ENCODE measurements at regions not wholly inside any gene's neighbourhood (a gene's known extent, or its start where the extent isn't known, plus 50 kb on each side); places are given as distances from the start of the nearest gene placed in this dataset.

- H3K9me2 ChIP-seq (replicated peaks; ENCODE audit: control insufficient read depth, low read length), result no peaks in the 10 kb centered on the region
- TF ChIP-seq, protein P1, sequence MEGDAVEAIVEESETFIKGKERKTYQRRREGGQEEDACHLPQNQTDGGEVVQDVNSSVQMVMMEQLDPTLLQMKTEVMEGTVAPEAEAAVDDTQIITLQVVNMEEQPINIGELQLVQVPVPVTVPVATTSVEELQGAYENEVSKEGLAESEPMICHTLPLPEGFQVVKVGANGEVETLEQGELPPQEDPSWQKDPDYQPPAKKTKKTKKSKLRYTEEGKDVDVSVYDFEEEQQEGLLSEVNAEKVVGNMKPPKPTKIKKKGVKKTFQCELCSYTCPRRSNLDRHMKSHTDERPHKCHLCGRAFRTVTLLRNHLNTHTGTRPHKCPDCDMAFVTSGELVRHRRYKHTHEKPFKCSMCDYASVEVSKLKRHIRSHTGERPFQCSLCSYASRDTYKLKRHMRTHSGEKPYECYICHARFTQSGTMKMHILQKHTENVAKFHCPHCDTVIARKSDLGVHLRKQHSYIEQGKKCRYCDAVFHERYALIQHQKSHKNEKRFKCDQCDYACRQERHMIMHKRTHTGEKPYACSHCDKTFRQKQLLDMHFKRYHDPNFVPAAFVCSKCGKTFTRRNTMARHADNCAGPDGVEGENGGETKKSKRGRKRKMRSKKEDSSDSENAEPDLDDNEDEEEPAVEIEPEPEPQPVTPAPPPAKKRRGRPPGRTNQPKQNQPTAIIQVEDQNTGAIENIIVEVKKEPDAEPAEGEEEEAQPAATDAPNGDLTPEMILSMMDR (IDR thresholded peaks at IDR 0.05; ENCODE audit: low read depth, low read length, poor library complexity, severe bottlenecking), result no peak
- no peak for TF ChIP-seq EZH2phosphoT487 (IDR thresholded peaks at IDR 0.05; ENCODE audit: borderline replicate concordance, low read length)
- no peaks in the 10 kb centered on the region for H4K20me1 ChIP-seq (ENCODE audit: control insufficient read depth, insufficient read depth, low read depth, low read length)
- no peak overlapping the region for H3K4me3 ChIP-seq (ENCODE audit: low read length)
- H3K9me3 ChIP-seq (ENCODE audit: control insufficient read depth, insufficient read depth, low read length), result no peaks in the 10 kb centered on the region
- no peak overlapping the region for H3K27ac ChIP-seq (ENCODE audit: low read depth, low read length)
- no peaks in the 10 kb centered on the region for H3K4me1 ChIP-seq (ENCODE audit: control insufficient read depth, low read length)
- H3K79me2 ChIP-seq (ENCODE audit: control insufficient read depth, low read length), result no peaks in the 10 kb centered on the region; the same call in 1 of the 2 replicates
- H3K4me2 ChIP-seq (ENCODE audit: low read length), result no peak overlapping the region
- no peaks in the 10 kb centered on the region for H3K36me3 ChIP-seq (ENCODE audit: control insufficient read depth, low read length)
- no peaks in the 10 kb centered on the region for H3F3A ChIP-seq (ENCODE audit: control insufficient read depth, insufficient read depth)
- peaks cover 8% of the 10 kb centered on the region; the same call in 1 of the 2 replicates for H3K27me3 ChIP-seq (ENCODE audit: control insufficient read depth, low read length)
Measured at GRCh38 chr21:41677671-41678015, 89.2 kb downstream of the RIPK4 start.

- H3K4me2 ChIP-seq (ENCODE audit: low read length), result no peak overlapping the region
- H4K20me1 ChIP-seq (ENCODE audit: control insufficient read depth, insufficient read depth, low read depth, low read length), result no peaks in the 10 kb centered on the region
- no peaks in the 10 kb centered on the region for H3F3A ChIP-seq (ENCODE audit: control insufficient read depth, insufficient read depth)
- H3K9me3 ChIP-seq (ENCODE audit: control insufficient read depth, insufficient read depth, low read length), result no peaks in the 10 kb centered on the region
- H3K9me2 ChIP-seq (replicated peaks; ENCODE audit: control insufficient read depth, low read length), result no peaks in the 10 kb centered on the region
- H3K4me1 ChIP-seq (ENCODE audit: control insufficient read depth, low read length), result no peaks in the 10 kb centered on the region
- H3K4me3 ChIP-seq (ENCODE audit: low read length), result no peak overlapping the region
- H3K27ac ChIP-seq (ENCODE audit: low read depth, low read length), result no peak overlapping the region
- TF ChIP-seq, protein P1 (IDR thresholded peaks at IDR 0.05; ENCODE audit: low read depth, low read length, poor library complexity, severe bottlenecking), result no peak
- TF ChIP-seq EZH2phosphoT487 (IDR thresholded peaks at IDR 0.05; ENCODE audit: borderline replicate concordance, low read length), result no peak
- no peaks in the 10 kb centered on the region; the same call in 1 of the 2 replicates for H3K79me2 ChIP-seq (ENCODE audit: control insufficient read depth, low read length)
- H3K27me3 ChIP-seq (ENCODE audit: control insufficient read depth, low read length), result peaks cover 8% of the 10 kb centered on the region; the same call in 1 of the 2 replicates
- no peaks in the 10 kb centered on the region for H3K36me3 ChIP-seq (ENCODE audit: control insufficient read depth, low read length)
Measured at GRCh38 chr21:41676198-41676597, 90.7 kb downstream of the RIPK4 start.

DNA sequence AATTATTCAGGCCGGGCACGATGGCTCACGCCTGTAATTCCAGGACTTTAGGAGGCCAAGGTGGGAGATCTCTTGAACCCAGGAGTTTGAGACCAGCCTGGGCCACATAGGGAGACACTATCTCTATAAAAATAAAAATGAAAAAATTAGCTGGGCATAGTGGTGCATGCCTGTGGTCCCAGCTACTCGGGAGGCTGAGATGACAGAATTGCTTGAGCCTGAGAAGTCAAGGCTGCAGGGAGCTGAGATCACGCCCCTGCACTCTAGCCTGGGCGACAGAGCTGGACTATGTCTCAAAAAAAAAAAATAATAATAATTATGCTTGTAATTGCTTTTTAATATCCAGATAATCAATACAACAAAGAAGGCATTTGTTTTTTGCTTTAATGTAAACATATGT, 91.3 kb downstream of the RIPK4 start:
- TF ChIP-seq EZH2phosphoT487 (IDR thresholded peaks at IDR 0.05; ENCODE audit: borderline replicate concordance, low read length), result no peak
- TF ChIP-seq, protein P1 (IDR thresholded peaks at IDR 0.05; ENCODE audit: low read depth, low read length, poor library complexity, severe bottlenecking), result no peak
- H3K27ac ChIP-seq (ENCODE audit: low read depth, low read length), result no peak overlapping the region

More for the DNA sequence above, 91.3 kb downstream of the RIPK4 start:
- Histone ChIP-seq H3K4me3 (ENCODE audit: low read length) (no peak overlapping the region), H3K4me1 (ENCODE audit: control insufficient read depth, low read length) (no peaks in the 10 kb centered on the region), H4K20me1 (ENCODE audit: control insufficient read depth, insufficient read depth, low read depth, low read length) (no peaks in the 10 kb centered on the region), H3K4me2 (ENCODE audit: low read length) (no peak overlapping the region), H3K36me3 (ENCODE audit: control insufficient read depth, low read length) (no peaks in the 10 kb centered on the region), H3K9me3 (ENCODE audit: control insufficient read depth, insufficient read depth, low read length) (no peaks in the 10 kb centered on the region), H3K9me2 (replicated peaks; ENCODE audit: control insufficient read depth, low read length) (no peaks in the 10 kb centered on the region), H3F3A (ENCODE audit: control insufficient read depth, insufficient read depth) (no peaks in the 10 kb centered on the region), H3K27me3 (ENCODE audit: control insufficient read depth, low read length) (peaks cover 8% of the 10 kb centered on the region; the same call in 1 of the 2 replicates), H3K79me2 (ENCODE audit: control insufficient read depth, low read length) (no peaks in the 10 kb centered on the region; the same call in 1 of the 2 replicates)
